A673 (cell line): ENCODE measurements at regions not wholly inside any gene's neighbourhood (a gene's known extent, or its start where the extent isn't known, plus 50 kb on each side); places are given as distances from the start of the nearest gene placed in this dataset.

Experiments
- EZH2 ChIP-seq: fragments of 200-600 bp; sonication (generic); IDR thresholded peaks from 2 replicates; pipeline ENCODE4 v1.6.1; 2017; ENCODE audit warnings: borderline replicate concordance, low read depth, mild to moderate bottlenecking, mixed read lengths, antibody characterized with exemption, low read length; ENCODE audit not compliant: poor library complexity, severe bottlenecking
- TF ChIP-seq, protein P1 (sequence below): fragments of 300-800, 200-600 bp; sonication (generic); conservative IDR thresholded peaks from 2 replicates; pipeline ENCODE4 v1.5.1; 2017; ENCODE audit warnings: low read depth, mild to moderate bottlenecking, antibody characterized with exemption, low read length, moderate library complexity, mixed read lengths

- TF ChIP-seq, protein P1, sequence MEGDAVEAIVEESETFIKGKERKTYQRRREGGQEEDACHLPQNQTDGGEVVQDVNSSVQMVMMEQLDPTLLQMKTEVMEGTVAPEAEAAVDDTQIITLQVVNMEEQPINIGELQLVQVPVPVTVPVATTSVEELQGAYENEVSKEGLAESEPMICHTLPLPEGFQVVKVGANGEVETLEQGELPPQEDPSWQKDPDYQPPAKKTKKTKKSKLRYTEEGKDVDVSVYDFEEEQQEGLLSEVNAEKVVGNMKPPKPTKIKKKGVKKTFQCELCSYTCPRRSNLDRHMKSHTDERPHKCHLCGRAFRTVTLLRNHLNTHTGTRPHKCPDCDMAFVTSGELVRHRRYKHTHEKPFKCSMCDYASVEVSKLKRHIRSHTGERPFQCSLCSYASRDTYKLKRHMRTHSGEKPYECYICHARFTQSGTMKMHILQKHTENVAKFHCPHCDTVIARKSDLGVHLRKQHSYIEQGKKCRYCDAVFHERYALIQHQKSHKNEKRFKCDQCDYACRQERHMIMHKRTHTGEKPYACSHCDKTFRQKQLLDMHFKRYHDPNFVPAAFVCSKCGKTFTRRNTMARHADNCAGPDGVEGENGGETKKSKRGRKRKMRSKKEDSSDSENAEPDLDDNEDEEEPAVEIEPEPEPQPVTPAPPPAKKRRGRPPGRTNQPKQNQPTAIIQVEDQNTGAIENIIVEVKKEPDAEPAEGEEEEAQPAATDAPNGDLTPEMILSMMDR: no peak
- no peak for TF ChIP-seq EZH2
Observed at GRCh38 chr4:138310991-138311390, 68.8 kb upstream of the SLC7A11 start.
